GM21390 (cell line): ENCODE measurements at regions not wholly inside any gene's neighbourhood (a gene's known extent, or its start where the extent isn't known, plus 50 kb on each side); places are given as distances from the start of the nearest gene placed in this dataset.
"Not testable (repeated sequence)": the region's sequence is repeated elsewhere in the genome, so short reads cannot be mapped to it uniquely, and the experiment has no call there.

Experiments
- ATAC-seq: cut with Tn5 transposase; IDR thresholded peaks from one replicate; pipeline ENCODE4 v1.9.1; 2021; ENCODE audit not compliant: unreplicated experiment

- no peak for ATAC-seq
These were observed 557.0 kb upstream of the SGO1 start for GRCh38 chr3:20742903-20743552.

GRCh38 chr3:20741381-20741780, 555.4 kb upstream of the SGO1 start:
- no peak for ATAC-seq

- no peak for ATAC-seq
These were observed 553.8 kb upstream of the SGO1 start for GRCh38 chr3:20739814-20740213.

- no peak for ATAC-seq
These were observed 550.4 kb upstream of the SGO1 start for GRCh38 chr3:20736287-20736852.

- no peak for ATAC-seq
These were observed 543.2 kb upstream of the SGO1 start for GRCh38 chr3:20729185-20729584.

GRCh38 chr3:20726786-20727185, 540.8 kb upstream of the SGO1 start:
- no peak for ATAC-seq

- no peak for ATAC-seq
These were observed 538.2 kb upstream of the SGO1 start for GRCh38 chr3:20724241-20724640.

GRCh38 chr3:20716425-20716824, 530.4 kb upstream of the SGO1 start:
- not testable (repeated sequence) for ATAC-seq

GRCh38 chr3:20701641-20702040, 515.6 kb upstream of the SGO1 start:
- ATAC-seq, result no peak

GRCh38 chr3:20700714-20701113, 514.7 kb upstream of the SGO1 start:
- no peak for ATAC-seq

- no peak for ATAC-seq
These were observed 512.9 kb upstream of the SGO1 start for GRCh38 chr3:20698896-20699295.

GRCh38 chr3:20696388-20697150, 510.6 kb upstream of the SGO1 start:
- no peak for ATAC-seq

GRCh38 chr3:20692675-20693074, 506.7 kb upstream of the SGO1 start:
- ATAC-seq, result no peak

GRCh38 chr3:20683910-20684309, 497.9 kb upstream of the SGO1 start:
- no peak for ATAC-seq

GRCh38 chr3:20682573-20682972, 496.6 kb upstream of the SGO1 start:
- no peak for ATAC-seq

GRCh38 chr3:20680990-20681628, 495.1 kb upstream of the SGO1 start:
- ATAC-seq, result no peak

GRCh38 chr3:20673866-20674265, 487.9 kb upstream of the SGO1 start:
- no peak for ATAC-seq

GRCh38 chr3:20669675-20670074, 483.7 kb upstream of the SGO1 start:
- no peak for ATAC-seq

- ATAC-seq, result no peak
These were observed 483.2 kb upstream of the SGO1 start for GRCh38 chr3:20669184-20669583.

GRCh38 chr3:20668411-20668810, 482.4 kb upstream of the SGO1 start:
- ATAC-seq, result no peak

GRCh38 chr3:20666091-20666490, 480.1 kb upstream of the SGO1 start:
- ATAC-seq, result no peak

GRCh38 chr3:20658491-20658890, 472.5 kb upstream of the SGO1 start:
- no peak for ATAC-seq
